Astrocyte of the cerebellum (primary cell): ENCODE measurements at regions not wholly inside any gene's neighbourhood (a gene's known extent, or its start where the extent isn't known, plus 50 kb on each side); places are given as distances from the start of the nearest gene placed in this dataset.

Experiments used
- DNase-seq: peaks from one replicate; pipeline ENCODE4 v3.0.0-alpha.2; 2011; ENCODE audit warnings: low read depth
- H3K4me3 ChIP-seq: 2 replicates; pipeline ENCODE4 v1.5.1; 2011; ENCODE audit warnings: mild to moderate bottlenecking, low read depth, low read length, moderate library complexity
- CTCF ChIP-seq: IDR thresholded peaks from 2 replicates; pipeline ENCODE4 v1.5.1; 2012; ENCODE audit warnings: low read length, low read depth, moderate library complexity, mild to moderate bottlenecking; ENCODE audit errors: missing control alignments
- in situ Hi-C: cut with HindIII; loops from 2 replicates; pipeline ENCODE4 v1.10.0; 2017; ENCODE audit warnings: low sequenced_read_pairs

GRCh38 chr7:52670608-52671225 lies 364.7 kb upstream of the POM121L12 start:
- no peak overlapping the region for H3K4me3 ChIP-seq
- in situ Hi-C loops, result no loop called here
- no peak for DNase-seq
- TF ChIP-seq CTCF, result no peak

GRCh38 chr7:52669031-52669430 lies 366.4 kb upstream of the POM121L12 start:
- TF ChIP-seq CTCF, result no peak
- in situ Hi-C loops, result no loop called here
- H3K4me3 ChIP-seq, result no peak overlapping the region
- DNase-seq, result no peak

GRCh38 chr7:52668435-52668834 lies 367.0 kb upstream of the POM121L12 start:
- H3K4me3 ChIP-seq, result no peak overlapping the region
- TF ChIP-seq CTCF, result no peak
- in situ Hi-C loops, result no loop called here
- no peak for DNase-seq

- in situ Hi-C loops, result no loop called here
- no peak for DNase-seq
- TF ChIP-seq CTCF, result no peak
Observed at GRCh38 chr7:52659178-52659577, 376.3 kb upstream of the POM121L12 start.

GRCh38 chr7:52656098-52656497 lies 379.3 kb upstream of the POM121L12 start:
- no peak for TF ChIP-seq CTCF
- in situ Hi-C loops, result no loop called here
- H3K4me3 ChIP-seq, result no peak overlapping the region
- DNase-seq, result no peak

More at GRCh38 chr7:52659178-52659577, 376.3 kb upstream of the POM121L12 start:
- no peak overlapping the region for H3K4me3 ChIP-seq

GRCh38 chr7:52652621-52653020 lies 382.8 kb upstream of the POM121L12 start:
- in situ Hi-C loops, result no loop called here
- no peak overlapping the region for H3K4me3 ChIP-seq
- TF ChIP-seq CTCF, result no peak
- no peak for DNase-seq
